ENCODE measurements at regions not wholly inside any gene's neighbourhood (a gene's known extent, or its start where the extent isn't known, plus 50 kb on each side); places are given as distances from the start of the nearest gene placed in this dataset.

DNA sequence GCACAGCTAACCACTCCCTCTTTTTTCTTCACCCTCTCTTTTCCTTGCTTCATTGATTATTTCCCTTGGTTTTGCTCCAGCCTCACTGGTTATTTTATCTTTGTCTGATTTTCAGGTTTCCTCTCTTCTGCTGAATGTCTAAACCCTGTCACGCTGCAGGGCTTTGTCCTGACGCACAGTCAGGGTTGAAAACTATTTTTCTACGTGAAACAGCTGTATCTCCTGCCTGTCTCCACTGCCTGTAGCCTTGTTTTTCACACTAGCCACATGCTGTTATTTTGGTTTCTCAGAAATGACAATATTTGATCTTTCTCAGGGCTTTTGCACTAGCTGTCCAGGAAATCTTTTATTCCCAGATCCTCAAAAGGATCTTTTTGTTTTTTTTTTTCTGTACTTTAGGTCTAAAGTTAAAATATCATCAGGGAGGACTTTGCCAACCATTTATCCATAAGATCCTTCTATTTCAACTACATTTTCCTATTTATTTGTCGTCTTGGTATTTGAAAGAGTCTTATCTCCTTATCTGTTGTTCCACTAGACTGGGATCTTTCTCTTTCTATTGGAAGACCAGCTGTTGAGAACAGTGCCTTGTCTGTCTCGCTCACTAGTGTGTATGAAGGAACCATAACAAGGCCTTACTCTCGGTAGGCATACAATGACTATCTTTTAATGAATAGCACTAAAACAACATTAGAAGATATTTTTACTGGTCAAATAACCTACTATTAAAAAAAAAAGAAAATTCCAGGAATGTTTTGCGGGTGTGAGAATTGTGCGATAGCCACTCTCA lies 164.3 kb downstream of the PDHA2 start:
- TF ChIP-seq CTCF (IDR thresholded peaks at IDR 0.05 in 2 of 3, conservative IDR thresholded peaks at IDR 0.05 in 1 of 3; ENCODE audit: control insufficient read depth in 2 of 3, extremely low read depth in 1 of 3, insufficient read depth in 1 of 3, low read depth in 3 of 3, low read length in 3 of 3): no peak
- TF ChIP-seq BCL11A (IDR thresholded peaks at IDR 0.05; ENCODE audit: low read depth, low read length): no peak
- no peak for TF ChIP-seq EGR1 (IDR thresholded peaks at IDR 0.05; ENCODE audit: borderline replicate concordance in 1 of 2, low read depth in 2 of 2, low read length in 2 of 2)
- TF ChIP-seq KAT2A (conservative IDR thresholded peaks at IDR 0.05; ENCODE audit: control insufficient read depth, low read depth, low read length): no peak
- TF ChIP-seq SIX5 (IDR thresholded peaks at IDR 0.05; ENCODE audit: low read depth, low read length, severe bottlenecking): no peak
- TF ChIP-seq, protein P1, sequence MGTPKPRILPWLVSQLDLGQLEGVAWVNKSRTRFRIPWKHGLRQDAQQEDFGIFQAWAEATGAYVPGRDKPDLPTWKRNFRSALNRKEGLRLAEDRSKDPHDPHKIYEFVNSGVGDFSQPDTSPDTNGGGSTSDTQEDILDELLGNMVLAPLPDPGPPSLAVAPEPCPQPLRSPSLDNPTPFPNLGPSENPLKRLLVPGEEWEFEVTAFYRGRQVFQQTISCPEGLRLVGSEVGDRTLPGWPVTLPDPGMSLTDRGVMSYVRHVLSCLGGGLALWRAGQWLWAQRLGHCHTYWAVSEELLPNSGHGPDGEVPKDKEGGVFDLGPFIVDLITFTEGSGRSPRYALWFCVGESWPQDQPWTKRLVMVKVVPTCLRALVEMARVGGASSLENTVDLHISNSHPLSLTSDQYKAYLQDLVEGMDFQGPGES (IDR thresholded peaks at IDR 0.05): no peak
- TF ChIP-seq CHD4 (IDR thresholded peaks at IDR 0.05): no peak
- TF ChIP-seq, protein P2, sequence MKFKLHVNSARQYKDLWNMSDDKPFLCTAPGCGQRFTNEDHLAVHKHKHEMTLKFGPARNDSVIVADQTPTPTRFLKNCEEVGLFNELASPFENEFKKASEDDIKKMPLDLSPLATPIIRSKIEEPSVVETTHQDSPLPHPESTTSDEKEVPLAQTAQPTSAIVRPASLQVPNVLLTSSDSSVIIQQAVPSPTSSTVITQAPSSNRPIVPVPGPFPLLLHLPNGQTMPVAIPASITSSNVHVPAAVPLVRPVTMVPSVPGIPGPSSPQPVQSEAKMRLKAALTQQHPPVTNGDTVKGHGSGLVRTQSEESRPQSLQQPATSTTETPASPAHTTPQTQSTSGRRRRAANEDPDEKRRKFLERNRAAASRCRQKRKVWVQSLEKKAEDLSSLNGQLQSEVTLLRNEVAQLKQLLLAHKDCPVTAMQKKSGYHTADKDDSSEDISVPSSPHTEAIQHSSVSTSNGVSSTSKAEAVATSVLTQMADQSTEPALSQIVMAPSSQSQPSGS (IDR thresholded peaks at IDR 0.05; ENCODE audit: low read length): no peak
- no peak for TF ChIP-seq CHD2 (IDR thresholded peaks at IDR 0.05; ENCODE audit: borderline replicate concordance, low read depth, low read length)
- no peak for TF ChIP-seq NRF1 (conservative IDR thresholded peaks at IDR 0.05; ENCODE audit: low read depth, low read length)
- TF ChIP-seq EZH2 (IDR thresholded peaks at IDR 0.05; ENCODE audit: borderline replicate concordance, control insufficient read depth, low read depth, low read length): no peak

Data from GM12878 (cell line).